K562 (cell line): ENCODE measurements at regions not wholly inside any gene's neighbourhood (a gene's known extent, or its start where the extent isn't known, plus 50 kb on each side); places are given as distances from the start of the nearest gene placed in this dataset.

Experiments
- ATAC-seq: fragments of 200-7000 bp; cut with Tn5 transposase; 3 replicates; pipeline ENCODE4 v1.9.1; 2020; ENCODE audit warnings: moderate library complexity
- BruUV-seq: library from RNA; stranded (reverse); fragments of 400-500 nt; replicated peaks from 2 replicates; lab custom pipeline; 2021; lab: Mats Ljungman, UMichigan
- CTCF ChIA-PET: fragments of 300-600 bp; formaldehyde crosslinking; extraction: SDS; loops from one replicate; lab custom pipeline; 2021; ENCODE audit warnings: low intra/inter-chr PET ratio; lab: Yijun Ruan, JAX
- POLR2A ChIA-PET: fragments of 300-600, 350-650 bp; sonication (Branson Sonifier 250); formaldehyde crosslinking; extraction: SDS; loops from one replicate; lab custom pipeline; 2021; ENCODE audit warnings: antibody characterized with exemption, inconsistent platforms; lab: Yijun Ruan, JAX
- DNase-seq, 4 experiments: peaks; one replicate each; pipeline versions ENCODE4 v3.0.0 to v3.0.0-alpha.2; 2011 to 2018; ENCODE audit warnings: low spot score in 3 of 4, mixed read lengths in 3 of 4; ENCODE audit errors: extremely low read depth in 1 of 4
- FAIRE-seq: peaks from 2 replicates; lab custom pipeline; 2011; peaks lifted over from hg19 to GRCh38; lab: Jason Lieb, UNC
- H2AFZ ChIP-seq: 2 replicates; pipeline ENCODE4 v1.6.0; 2011; ENCODE audit warnings: low read depth, low read length, control low read depth, inconsistent platforms
- H3K27ac ChIP-seq: fragments of 200-600 bp; 3 replicates; pipeline ENCODE4 v1.8.0; 2011; ENCODE audit warnings: low read depth, mild to moderate bottlenecking, control low read depth, inconsistent platforms, low read length, moderate library complexity, mixed read lengths; ENCODE audit errors: extremely low read depth
- H3K27me3 ChIP-seq, 2 experiments: fragments of 300-600 bp in 1 of 2; 2 replicates in 1 of 2; 3 replicates in 1 of 2; pipeline versions ENCODE4 v1.6.0 to v1.8.0; 2011; ENCODE audit warnings: inconsistent platforms in 2 of 2, low read length in 2 of 2, mild to moderate bottlenecking in 1 of 2, mixed read lengths in 1 of 2, moderate library complexity in 1 of 2; ENCODE audit not compliant: control insufficient read depth in 2 of 2, insufficient read depth in 2 of 2
- H3K36me3 ChIP-seq: fragments of 300-600 bp; 3 replicates; pipeline ENCODE4 v1.8.0; 2011; ENCODE audit warnings: mild to moderate bottlenecking, low read length, inconsistent platforms; ENCODE audit not compliant: control insufficient read depth, insufficient read depth
- H3K4me1 ChIP-seq, 2 experiments: fragments of 200-600 bp in 1 of 2; replicated peaks in 1 of 2; 2 replicates in 1 of 2; 3 replicates in 1 of 2; pipeline versions ENCODE4 v1.5.1 to v1.8.0; 2011; ENCODE audit warnings: inconsistent platforms in 2 of 2, low read length in 2 of 2, mild to moderate bottlenecking in 1 of 2, mixed read lengths in 1 of 2, moderate library complexity in 1 of 2; ENCODE audit not compliant: control insufficient read depth in 2 of 2, insufficient read depth in 2 of 2
- H3K4me2 ChIP-seq: 2 replicates; pipeline ENCODE4 v1.6.1; 2011; ENCODE audit warnings: low read length, control low read depth, inconsistent platforms, mixed read lengths; ENCODE audit not compliant: insufficient read depth
- H3K4me3 ChIP-seq: fragments of 200-600 bp; sonication (generic), shearing (Covaris generic); 2 replicates; pipeline ENCODE4 v1.5.1; 2016; ENCODE audit warnings: control low read depth, inconsistent platforms
- H3K79me2 ChIP-seq: fragments of 200-600 bp; 3 replicates; pipeline ENCODE4 v1.8.0; 2011; ENCODE audit warnings: low read length, inconsistent platforms; ENCODE audit not compliant: control insufficient read depth, insufficient read depth
- H3K9ac ChIP-seq, 2 experiments: 2 replicates each; pipeline versions ENCODE4 v1.6.0 to v1.6.1; 2011; ENCODE audit warnings: low read depth in 2 of 2, low read length in 2 of 2, control low read depth in 1 of 2, inconsistent platforms in 1 of 2, mild to moderate bottlenecking in 1 of 2, mixed read lengths in 1 of 2; ENCODE audit not compliant: insufficient read depth in 1 of 2
- H3K9me1 ChIP-seq: one replicate; pipeline ENCODE4 v1.6.0; 2011; ENCODE audit warnings: inconsistent platforms, mild to moderate bottlenecking, low read length, moderate library complexity; ENCODE audit not compliant: control insufficient read depth, insufficient read depth
- H3K9me3 ChIP-seq: replicated peaks from 2 replicates; pipeline ENCODE4 v1.5.1; 2011; ENCODE audit warnings: low read depth, low read length, inconsistent platforms; ENCODE audit not compliant: control insufficient read depth, insufficient read depth
- H4K20me1 ChIP-seq: replicated peaks from 2 replicates; pipeline ENCODE4 v1.6.1; 2011; ENCODE audit warnings: low read length, inconsistent platforms, mixed read lengths; ENCODE audit not compliant: control insufficient read depth, insufficient read depth
- CBFA2T2 ChIP-seq: fragments of 450-650 bp; conservative IDR thresholded peaks from 2 replicates; pipeline ENCODE4 v1.6.1; 2017; ENCODE audit warnings: mild to moderate bottlenecking
- ELK3 ChIP-seq: fragments of 450-650 bp; formaldehyde crosslinking; IDR thresholded peaks from 2 replicates; pipeline ENCODE4 v1.4.0; 2020; ENCODE audit warnings: mild to moderate bottlenecking
- HMG20B ChIP-seq: fragments of 250-450 bp; sonication (Bioruptor Pico); IDR thresholded peaks from 2 replicates; pipeline ENCODE4 v1.5.0; 2021; ENCODE audit warnings: mild to moderate bottlenecking
- MXI1 ChIP-seq: IDR thresholded peaks from 2 replicates; pipeline ENCODE4 v1.6.1; 2011; ENCODE audit warnings: low read depth, mild to moderate bottlenecking, improper control_type of control experiment, low read length
- PHF21A ChIP-seq: fragments of 450-650 bp; IDR thresholded peaks from 2 replicates; pipeline ENCODE4 v1.6.1; 2017; ENCODE audit warnings: low read depth, borderline replicate concordance
- SMARCB1 ChIP-seq: IDR thresholded peaks from 2 replicates; pipeline ENCODE4 v1.6.1; 2011; ENCODE audit warnings: improper control_type of control experiment, low read depth; ENCODE audit not compliant: insufficient read length
- SREBF2 ChIP-seq: sonication (generic); formaldehyde crosslinking; IDR thresholded peaks from 2 replicates; pipeline ENCODE4 v1.4.0; 2020; ENCODE audit warnings: mild to moderate bottlenecking, missing genetic modification reagents
- TARDBP ChIP-seq: fragments of 450-650 bp; IDR thresholded peaks from 2 replicates; pipeline ENCODE4 v1.6.1; 2016
- U2AF1 ChIP-seq: fragments of 200-400 bp; formaldehyde crosslinking; optimal IDR thresholded peaks from 2 replicates; pipeline ENCODE3; 2017; ENCODE audit warnings: mild to moderate bottlenecking, low read depth, low read length, moderate library complexity
- XRCC3 ChIP-seq: fragments of 450-650 bp; IDR thresholded peaks from 2 replicates; pipeline ENCODE4 v1.6.1; 2017; ENCODE audit warnings: mild to moderate bottlenecking, moderate library complexity
- ZBTB12 ChIP-seq: fragments of 250-450 bp; sonication (Bioruptor Pico); IDR thresholded peaks from 2 replicates; pipeline ENCODE4 v1.4.0; 2020
- ZNF318 ChIP-seq, 2 experiments: fragments of 450-650 bp; IDR thresholded peaks; 2 replicates each; pipeline ENCODE4 v1.6.1; 2016; ENCODE audit warnings: mild to moderate bottlenecking in 2 of 2, borderline replicate concordance in 1 of 2, low read depth in 1 of 2, moderate library complexity in 1 of 2
- WGBS: fragments of 100-300 bp; shearing (Covaris generic); methylation state at CpG from one replicate; pipeline ENCODE4 v1.1.6; 2016; ENCODE audit warnings: low coverage, mixed read lengths; ENCODE audit not compliant: insufficient coverage; ENCODE audit errors: missing lambda C conversion rate; 5-methylcytosine and 5-hydroxymethylcytosine counted together
- in situ Hi-C: fragments of 300-500 bp; cut with MboI; formaldehyde crosslinking; loops from 4 replicates; pipeline ENCODE4 v1.15.0; 2018; ENCODE audit warnings: inconsistent platforms, mixed read lengths
- intact Hi-C: fragments of 100-400 bp; cut with micrococcal nuclease; formaldehyde crosslinking; loops from 2 replicates; pipeline ENCODE4 v1.14.2; 2022

GRCh38 chr1:14440166-14440565, 158.3 kb upstream of the KAZN start (continued):
- TF ChIP-seq ZBTB12 (CRISPR knock-in tag) (no peak), U2AF1 (no peak), ELK3 (CRISPR knock-in tag) (no peak)

- H2AFZ ChIP-seq: no peak overlapping the region
- H3K79me2 ChIP-seq: no peaks in the 10 kb centered on the region
- no peaks in the 10 kb centered on the region for H3K36me3 ChIP-seq
- H3K9ac ChIP-seq: peak overlapping the region in 1 of 2 experiments; percentile 6; a peak in 1 of 4 replicates
- ChIA-PET CTCF (no interaction called here), POLR2A (no interaction called here)
- FAIRE-seq: no peak
- 78% methylated on average over 4 of the region's 4 CpGs for WGBS
- DNase-seq: no peak
- intact Hi-C loops (no loop called here), in situ Hi-C loops (no loop called here)
- H3K4me2 ChIP-seq: no peak overlapping the region
- no peaks in the 10 kb centered on the region for H3K27me3 ChIP-seq
- no peak overlapping the region for H3K4me3 ChIP-seq
- no peak for ATAC-seq
- H3K27ac ChIP-seq: no peak overlapping the region
- H4K20me1 ChIP-seq: 0 out of 2 replicates have a peak, but pooled peaks cover 4% of the 10 kb centered on the region
- H3K9me3 ChIP-seq: 0 out of 2 replicates have a peak, but pooled peaks cover 4% of the 10 kb centered on the region
- no TSS peak for BruUV-seq
- H3K4me1 ChIP-seq: peaks cover 25 to 62% of the 10 kb centered on the region in 2 experiments
- H3K9me1 ChIP-seq: no peaks in the 10 kb centered on the region
- TF ChIP-seq PHF21A: no peak
- TF ChIP-seq CBFA2T2: no peak
- TF ChIP-seq SMARCB1: no peak
- TF ChIP-seq HMG20B: no peak
- TF ChIP-seq ZNF318 (IDR thresholded peaks at IDR 0.05; ENCODE audit: borderline replicate concordance in 1 of 2, low read depth in 1 of 2): no peak
- TF ChIP-seq SREBF2 (CRISPR knock-in tag): no peak
- no peak for TF ChIP-seq XRCC3
- no peak for TF ChIP-seq MXI1
- no peak for TF ChIP-seq TARDBP
Measured at GRCh38 chr1:14440731-14441130, 157.8 kb upstream of the KAZN start.
